Islet of Langerhans (tissue), 1 donor: ENCODE measurements at regions not wholly inside any gene's neighbourhood (a gene's known extent, or its start where the extent isn't known, plus 50 kb on each side); places are given as distances from the start of the nearest gene placed in this dataset.

Experiments
- FAIRE-seq: peaks from one replicate; lab custom pipeline; 2011; peaks lifted over from hg19 to GRCh38; lab: Jason Lieb, UNC

- FAIRE-seq, result no peak
Measured at GRCh38 chr16:63613701-63614100, 1508.2 kb downstream of the CDH11 start.

DNA sequence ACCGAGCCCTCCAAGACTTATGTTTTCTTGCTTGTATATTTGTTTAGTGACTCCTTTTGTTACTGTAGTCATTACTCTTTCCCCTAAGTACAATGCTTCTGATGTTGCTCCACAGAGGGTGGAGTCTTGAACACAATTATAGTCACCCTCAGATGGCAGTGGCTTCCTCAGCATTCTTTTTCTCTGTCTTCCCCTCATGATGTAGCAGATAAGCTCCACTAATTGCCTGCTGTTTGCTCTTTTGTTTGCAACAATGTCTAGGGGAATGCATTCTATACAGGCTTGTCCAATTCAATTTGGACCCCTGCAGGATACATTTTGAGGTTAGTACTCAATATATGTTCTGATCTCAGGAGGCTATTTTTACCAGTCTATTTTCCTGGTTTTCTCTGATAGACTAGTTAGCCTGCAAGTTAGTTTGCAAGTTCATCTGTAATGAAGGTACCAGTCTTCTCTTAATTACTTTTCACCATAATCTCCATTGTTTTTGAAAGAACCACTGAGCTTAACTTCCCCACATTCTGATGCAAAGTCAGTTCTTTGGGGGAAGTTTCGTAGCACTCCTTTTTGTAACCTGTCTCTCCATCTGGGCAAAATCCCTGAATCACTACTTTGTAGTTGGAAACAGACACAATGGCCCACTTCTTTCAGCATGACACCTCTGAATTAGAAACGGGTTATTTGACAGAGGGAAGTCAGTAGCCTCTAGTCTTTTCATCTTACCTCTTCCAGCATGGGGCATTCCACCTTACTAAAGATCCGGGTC is 1509.2 kb downstream of the CDH11 start:
- no peak for FAIRE-seq

GRCh38 chr16:63606778-63607177 is 1515.1 kb downstream of the CDH11 start:
- FAIRE-seq, result no peak

GRCh38 chr16:63602206-63602927 is 1519.5 kb downstream of the CDH11 start:
- FAIRE-seq, result no peak

DNA sequence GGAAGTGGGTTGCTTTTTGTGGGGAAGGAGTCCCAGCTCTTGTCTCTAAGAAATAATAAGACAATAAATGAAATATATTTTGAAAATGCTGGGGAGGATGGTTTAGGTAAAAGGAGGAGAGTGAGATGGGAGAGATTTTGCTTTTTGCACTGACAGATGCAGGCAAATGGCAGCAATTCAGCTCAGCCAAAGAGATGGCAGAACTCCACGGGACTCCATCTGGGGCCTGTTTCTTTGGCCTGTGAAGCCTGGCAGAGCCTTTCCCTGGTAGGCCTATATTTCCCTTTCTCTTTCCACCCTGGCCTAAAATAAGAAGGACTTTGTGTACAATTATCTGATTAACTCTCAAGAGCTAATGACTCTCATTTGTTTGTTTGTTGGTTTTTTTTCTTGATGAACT is 1525.1 kb downstream of the CDH11 start:
- no peak for FAIRE-seq

DNA sequence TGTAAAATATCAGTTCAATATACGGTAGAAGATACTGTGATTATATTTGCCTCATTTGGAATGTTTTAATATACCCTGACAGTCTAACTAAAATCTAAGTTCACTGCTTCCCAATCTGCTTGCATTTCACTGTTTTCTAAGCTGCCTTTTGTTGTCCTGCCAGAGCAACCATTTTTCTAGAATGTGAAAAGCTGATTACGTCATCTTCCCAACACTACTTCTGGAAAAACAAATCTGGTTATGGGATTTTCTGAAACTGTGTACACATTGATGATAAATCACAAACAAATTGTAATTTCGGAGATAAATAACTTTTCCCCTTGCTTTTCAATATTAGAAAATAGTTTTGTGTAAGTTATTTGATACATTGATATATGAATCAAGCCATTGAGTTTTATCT is 1529.0 kb downstream of the CDH11 start:
- FAIRE-seq, result no peak

DNA sequence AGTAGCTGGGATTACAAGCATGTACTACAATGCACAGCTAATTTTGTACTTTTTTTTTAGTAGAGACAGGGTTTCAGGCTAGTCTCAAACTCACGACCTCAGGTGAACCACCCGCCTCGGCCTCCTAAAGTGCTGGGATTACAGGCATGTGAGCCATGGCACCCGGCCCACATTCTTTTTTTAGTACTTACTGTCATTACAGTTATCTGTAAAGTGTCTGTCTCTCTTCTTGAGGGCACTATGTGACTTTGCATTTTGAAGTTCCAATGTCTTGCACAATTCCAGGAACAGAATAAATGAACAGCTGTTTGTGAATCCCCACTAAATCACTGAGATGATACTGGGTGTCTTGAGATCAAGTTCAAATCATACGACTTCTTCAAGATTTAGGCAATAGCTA is 1540.3 kb downstream of the CDH11 start:
- no peak for FAIRE-seq

- no peak for FAIRE-seq
Measured at GRCh38 chr16:63578791-63579190, 1542.6 kb upstream of the CDH8 start.

DNA sequence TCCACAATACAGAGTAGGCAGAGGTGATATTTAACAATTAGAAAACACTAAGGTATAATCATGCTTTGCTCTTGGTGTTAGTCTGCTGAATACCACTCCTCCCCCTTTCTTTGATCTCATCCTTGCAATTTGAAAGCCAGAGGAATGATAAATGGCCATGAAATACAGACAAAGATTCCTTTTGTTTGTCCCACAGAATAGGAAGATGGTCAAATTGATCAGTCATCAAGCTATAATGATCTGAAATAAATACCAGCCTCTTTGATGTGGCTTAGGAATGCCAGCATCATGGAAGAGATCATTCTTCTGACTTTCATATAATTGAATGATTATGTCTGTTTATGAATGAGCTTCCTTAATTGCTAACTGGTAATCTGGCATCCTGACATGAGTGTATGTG is 1541.7 kb upstream of the CDH8 start:
- FAIRE-seq, result no peak

DNA sequence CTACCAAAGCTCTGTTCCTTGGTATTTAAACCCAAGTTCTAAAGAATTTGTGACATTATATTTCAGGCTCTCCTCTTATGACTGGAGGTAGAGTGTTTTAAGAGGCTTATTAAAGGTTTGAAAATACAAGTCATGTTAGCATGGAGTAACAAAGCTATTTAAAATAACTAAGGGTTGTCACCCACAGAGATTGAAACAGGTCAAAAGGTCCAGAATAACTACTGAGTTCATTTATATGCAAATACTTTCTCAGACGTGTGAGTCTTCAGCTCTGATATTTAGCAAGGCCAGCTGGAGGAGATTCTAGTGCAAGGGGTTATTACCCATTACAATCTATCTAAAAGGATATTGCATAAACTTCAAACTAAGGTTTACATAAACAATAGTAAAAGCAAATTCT is 1538.8 kb upstream of the CDH8 start:
- no peak for FAIRE-seq

GRCh38 chr16:63568164-63568563 is 1531.9 kb upstream of the CDH8 start:
- no peak for FAIRE-seq

DNA sequence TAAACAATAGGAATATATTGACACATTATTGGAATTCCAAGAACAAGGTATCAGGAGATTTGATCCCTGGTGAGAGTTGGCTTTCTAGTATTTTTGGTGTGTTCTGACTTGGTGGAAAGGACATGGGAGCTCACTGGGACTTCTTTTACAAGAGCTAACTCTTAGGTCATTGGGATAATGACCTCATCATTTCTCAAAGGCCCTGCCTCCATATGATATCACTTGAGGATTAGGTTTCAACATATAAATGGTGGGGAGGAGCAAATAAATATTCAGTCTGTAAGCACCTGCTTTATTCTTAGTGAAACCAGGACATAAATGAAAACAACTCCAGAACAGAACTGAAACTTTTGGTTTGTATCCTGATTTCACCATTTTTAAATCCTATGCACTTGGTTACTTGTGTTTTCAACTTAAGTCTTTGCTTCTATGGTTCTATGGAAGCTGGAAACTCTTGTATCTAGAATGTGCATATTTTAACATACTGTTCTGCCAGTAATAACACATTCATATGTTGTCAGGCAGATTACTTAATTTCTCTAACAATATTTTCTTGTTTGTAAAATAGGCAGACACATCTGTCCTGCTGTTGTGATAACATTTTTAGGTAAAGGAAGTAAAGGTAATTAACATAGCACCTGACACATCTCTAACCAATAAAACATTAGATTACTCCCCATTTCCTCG is 1527.7 kb upstream of the CDH8 start:
- no peak for FAIRE-seq

DNA sequence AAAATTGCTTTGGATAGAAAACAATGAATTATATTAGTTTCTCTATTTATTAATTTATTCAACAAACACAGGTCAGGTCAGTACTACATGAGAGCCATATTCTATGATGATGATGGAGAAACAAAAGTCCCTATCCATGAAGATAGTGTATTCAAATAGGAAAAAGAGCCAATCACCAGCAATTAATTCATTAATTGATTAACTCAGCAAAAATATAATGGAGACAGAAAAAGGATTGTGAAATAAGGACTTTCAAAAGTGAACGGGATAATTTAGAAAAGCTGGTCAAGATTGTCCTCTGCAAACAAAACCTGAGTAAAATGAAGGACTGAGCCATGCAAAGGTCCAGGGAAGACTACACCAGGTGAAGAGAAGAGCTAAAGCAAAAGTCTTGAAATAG is 1517.7 kb upstream of the CDH8 start:
- no peak for FAIRE-seq

- no peak for FAIRE-seq
Measured at GRCh38 chr16:63539276-63539675, 1503.0 kb upstream of the CDH8 start.

DNA sequence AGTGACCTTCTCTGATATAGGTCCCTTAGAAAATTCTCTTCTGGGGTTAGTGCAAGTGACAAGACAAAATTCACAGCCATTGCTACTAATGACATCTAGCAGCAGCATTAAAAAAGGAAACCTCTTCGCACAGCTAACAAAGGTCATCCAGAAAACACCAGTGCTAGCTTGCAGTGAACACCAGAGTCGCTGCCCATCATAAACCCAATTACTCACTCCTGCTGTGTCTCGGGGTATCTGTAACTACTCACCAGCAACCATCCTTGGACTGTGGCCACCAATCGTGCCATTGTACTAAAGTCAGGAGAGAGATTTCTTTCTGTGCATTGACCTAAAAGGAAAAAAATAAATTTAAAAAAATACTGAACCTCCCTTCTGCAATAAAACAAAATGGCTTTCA is 1494.7 kb upstream of the CDH8 start:
- FAIRE-seq, result no peak

DNA sequence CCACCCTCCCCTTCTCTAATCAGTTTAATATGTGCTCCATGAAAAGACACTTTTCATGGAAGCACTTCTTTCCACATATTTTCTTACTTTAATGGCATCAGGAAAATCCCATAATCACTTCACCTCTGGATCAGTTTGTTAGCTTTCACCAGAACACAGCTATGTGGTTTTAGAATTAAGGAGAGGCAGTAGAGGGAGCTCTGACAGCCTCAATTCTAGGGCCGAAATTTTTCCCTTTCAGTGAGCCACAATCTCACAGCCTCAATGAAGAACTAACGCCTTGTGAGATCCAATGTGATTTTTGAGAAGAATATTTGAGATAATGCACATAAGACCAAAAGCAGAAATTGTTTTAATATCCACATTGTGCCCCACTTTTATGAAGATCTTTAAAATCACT is 1494.0 kb upstream of the CDH8 start:
- no peak for FAIRE-seq

DNA sequence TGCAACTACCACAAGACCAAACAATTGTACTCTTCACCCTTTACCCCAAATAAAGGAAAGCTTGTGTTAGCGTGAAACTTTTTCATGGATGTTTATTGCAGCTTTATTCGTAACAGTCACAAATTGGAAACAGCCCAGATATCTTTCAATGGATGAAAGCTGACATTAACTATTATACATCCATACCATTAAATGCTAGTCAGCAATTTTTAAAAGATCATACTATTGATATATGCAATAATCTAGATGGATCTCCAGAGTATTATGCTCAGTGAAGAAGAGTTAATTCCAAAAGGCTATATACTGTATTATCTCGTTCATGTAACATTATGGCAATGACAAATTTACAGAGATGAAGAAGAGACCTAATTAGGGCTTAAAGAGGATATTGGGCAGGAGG is 1491.2 kb upstream of the CDH8 start:
- no peak for FAIRE-seq

DNA sequence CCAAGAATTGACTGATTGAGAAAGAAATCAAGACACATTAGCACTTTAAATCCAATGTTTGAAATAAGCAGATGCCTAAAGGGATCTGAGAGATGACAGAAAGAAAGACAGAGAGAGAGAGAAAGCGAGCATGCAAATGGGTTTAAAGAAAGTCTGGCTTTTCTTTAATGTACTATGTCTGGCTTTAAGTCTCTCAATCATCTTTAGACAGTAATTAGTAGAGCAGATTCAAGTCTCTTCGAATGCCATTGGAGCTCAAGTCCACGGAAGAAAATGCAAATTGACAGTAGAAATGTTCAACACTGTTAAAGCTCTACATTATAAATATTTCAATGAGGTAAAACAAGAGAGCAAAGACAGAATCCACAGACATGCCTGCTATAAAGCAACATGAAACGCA is 1480.2 kb upstream of the CDH8 start:
- FAIRE-seq, result no peak

GRCh38 chr16:63512910-63513309 is 1476.7 kb upstream of the CDH8 start:
- no peak for FAIRE-seq

DNA sequence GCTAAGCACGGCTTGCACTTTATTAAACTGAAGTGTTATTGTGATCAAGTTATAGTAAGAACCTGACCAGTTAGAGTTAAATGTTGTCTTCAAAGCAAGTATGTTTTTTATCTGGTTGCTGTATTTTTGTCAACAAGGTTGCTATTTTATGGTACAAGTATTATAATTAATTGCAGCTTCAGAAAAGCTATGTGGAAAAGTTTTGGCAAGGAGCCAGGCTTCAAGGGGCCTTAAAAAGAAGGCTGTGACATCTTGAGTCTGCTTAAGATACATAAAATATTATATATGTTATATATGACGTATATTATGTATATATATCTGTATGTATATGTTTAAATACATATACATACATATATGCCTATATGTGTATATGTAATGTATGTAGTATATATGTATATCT is 1461.2 kb upstream of the CDH8 start:
- FAIRE-seq, result no peak

- FAIRE-seq, result no peak
Measured at GRCh38 chr16:63496282-63496681, 1460.0 kb upstream of the CDH8 start.

DNA sequence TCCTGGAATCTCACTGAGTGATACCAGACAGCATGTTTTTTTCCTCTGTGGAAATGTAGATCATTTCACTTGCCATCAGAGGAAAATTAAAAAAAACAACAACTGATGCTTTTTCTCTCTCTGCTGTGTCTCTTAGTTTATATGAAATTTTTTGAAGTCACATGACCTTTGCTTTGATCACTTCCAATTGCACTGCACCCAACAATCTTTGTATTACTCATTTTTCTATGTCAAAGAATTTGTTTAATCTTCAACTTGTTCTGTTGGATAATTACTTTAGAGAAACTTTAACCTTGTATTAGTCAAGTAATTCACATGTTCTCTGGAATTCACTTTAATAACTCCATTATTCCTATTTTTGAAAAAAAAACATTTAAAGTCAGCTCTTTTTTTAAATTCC is 1452.7 kb upstream of the CDH8 start:
- no peak for FAIRE-seq

DNA sequence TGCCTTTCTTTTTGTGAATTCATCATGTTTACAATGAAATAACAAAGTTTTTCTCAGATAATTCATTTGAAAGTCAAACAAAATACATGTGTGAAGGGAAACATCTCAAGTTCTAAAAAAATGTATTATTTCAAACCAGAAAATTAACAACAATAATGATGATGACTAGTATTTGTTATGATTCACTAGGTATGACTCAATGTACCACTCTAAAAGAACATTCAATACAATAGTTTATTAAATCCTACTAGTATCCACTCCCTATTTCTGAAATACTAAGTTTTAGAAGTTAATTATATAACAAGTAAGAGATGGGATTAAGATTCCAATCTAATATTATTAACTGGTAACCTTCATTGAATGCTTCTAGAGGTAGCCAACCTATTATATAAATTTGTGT is 1444.8 kb upstream of the CDH8 start:
- FAIRE-seq, result no peak

GRCh38 chr16:63473725-63474124 is 1437.5 kb upstream of the CDH8 start:
- FAIRE-seq, result no peak
